CD4-positive, CD25-positive, alpha-beta regulatory T cell (primary cell): ENCODE measurements at regions not wholly inside any gene's neighbourhood (a gene's known extent, or its start where the extent isn't known, plus 50 kb on each side); places are given as distances from the start of the nearest gene placed in this dataset.
"Not testable (repeated sequence)": the region's sequence is repeated elsewhere in the genome, so short reads cannot be mapped to it uniquely, and the experiment has no call there.

Source experiments
- ATAC-seq, 2 donors: fragments of 150-1000 bp; cut with Tn5 transposase; one replicate each; pipeline ENCODE4 v1.10.0; 2021; ENCODE audit warnings: low read depth in 2 of 2, moderate number of reproducible peaks in 2 of 2, moderate library complexity in 1 of 2
- DNase-seq, 3 donors: peaks; one replicate each; pipeline versions ENCODE4 v3.0.0 to v3.0.0-alpha.2; 2012 to 2022; ENCODE audit warnings: mixed read lengths in 1 of 3
- H3K27ac ChIP-seq: one replicate; pipeline ENCODE4 v1.7.0; 2013; ENCODE audit warnings: mild to moderate bottlenecking, low read length; ENCODE audit not compliant: insufficient read depth, poor library complexity, severe bottlenecking
- H3K27me3 ChIP-seq: one replicate; pipeline ENCODE4 v1.7.0; 2013; ENCODE audit warnings: low read length; ENCODE audit not compliant: control insufficient read depth, insufficient read depth
- H3K36me3 ChIP-seq: one replicate; pipeline ENCODE4 v1.7.0; 2013; ENCODE audit warnings: mild to moderate bottlenecking, low read length, moderate library complexity; ENCODE audit not compliant: control insufficient read depth, insufficient read depth
- H3K4me1 ChIP-seq: 2 replicates; pipeline ENCODE4 v1.7.0; 2013; ENCODE audit warnings: mild to moderate bottlenecking, low read length; ENCODE audit not compliant: insufficient read depth, control insufficient read depth, poor library complexity, severe bottlenecking
- H3K4me3 ChIP-seq: one replicate; pipeline ENCODE4 v1.7.0; 2013; ENCODE audit warnings: low read depth, mild to moderate bottlenecking, low read length, moderate library complexity
- H3K9me3 ChIP-seq, 2 experiments: 1 replicate in 1 of 2; 2 replicates in 1 of 2; pipeline ENCODE4 v1.7.0; 2013; ENCODE audit warnings: low read length in 2 of 2, mild to moderate bottlenecking in 1 of 2, moderate library complexity in 1 of 2; ENCODE audit not compliant: control insufficient read depth in 2 of 2
- H3K27ac Mint-ChIP-seq, 3 donors: one replicate each; pipeline ENCODE4 v1.8.0; 2020 to 2022; ENCODE audit warnings: mild to moderate bottlenecking in 3 of 3, mixed read lengths in 3 of 3, moderate library complexity in 2 of 3
- H3K27me3 Mint-ChIP-seq: one replicate; pipeline ENCODE4 v1.8.0; 2022; ENCODE audit warnings: mild to moderate bottlenecking, mixed read lengths
- H3K36me3 Mint-ChIP-seq: one replicate; pipeline ENCODE4 v1.8.0; 2020; ENCODE audit warnings: mixed read lengths
- H3K4me1 Mint-ChIP-seq, 4 donors: one replicate each; pipeline ENCODE4 v1.8.0; 2020 to 2022; ENCODE audit warnings: mixed read lengths in 4 of 4, mild to moderate bottlenecking in 1 of 4
- H3K4me3 Mint-ChIP-seq, 4 donors: one replicate each; pipeline ENCODE4 v1.8.0; 2020 to 2022; ENCODE audit warnings: mild to moderate bottlenecking in 4 of 4, mixed read lengths in 4 of 4, moderate library complexity in 3 of 4
- H3K9me3 Mint-ChIP-seq, 7 donors: one replicate each; pipeline ENCODE4 v1.8.0; 2020 to 2022; ENCODE audit warnings: mixed read lengths in 7 of 7, mild to moderate bottlenecking in 3 of 7, moderate library complexity in 2 of 7

DNA sequence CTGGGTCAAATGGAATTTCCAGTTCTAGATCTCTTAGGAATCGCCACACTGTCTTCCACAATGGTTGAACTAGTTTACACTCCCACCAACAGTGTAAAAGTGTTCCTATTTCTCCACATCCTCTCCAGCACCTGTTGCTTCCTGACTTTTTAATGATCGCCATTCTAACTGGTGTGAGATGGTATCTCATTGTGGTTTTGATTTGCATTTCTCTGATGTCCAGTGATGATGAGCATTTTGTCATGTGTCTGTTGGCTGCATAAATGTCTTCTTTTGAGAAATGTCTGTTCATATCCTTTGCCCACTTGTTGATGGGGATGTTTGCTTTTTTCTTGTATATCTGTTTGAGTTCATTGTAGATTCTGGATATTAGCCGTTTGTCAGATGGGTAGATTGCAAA, 145.2 kb upstream of the CNKSR2 start:
- not testable (repeated sequence) for H3K27ac ChIP-seq, H3K27me3 ChIP-seq, H3K36me3 Mint-ChIP-seq, H3K4me1 Mint-ChIP-seq, H3K4me3 ChIP-seq, H3K4me1 ChIP-seq, H3K27me3 Mint-ChIP-seq, ATAC-seq, H3K27ac Mint-ChIP-seq, H3K9me3 ChIP-seq, H3K4me3 Mint-ChIP-seq, H3K36me3 ChIP-seq, DNase-seq
- peaks cover 0 to 15% (median 2%) of the 10 kb centered on the region in 7 donors for H3K9me3 Mint-ChIP-seq

- Histone ChIP-seq H3K4me3 (no peak overlapping the region), H3K36me3 (no peaks in the 10 kb centered on the region), H3K9me3 (no peaks in the 10 kb centered on the region), H3K27ac (no peak overlapping the region), H3K27me3 (no peaks in the 10 kb centered on the region), H3K4me1 (no peaks in the 10 kb centered on the region)
- H3K36me3 Mint-ChIP-seq: no peaks in the 10 kb centered on the region
- no peak for ATAC-seq
- peaks cover 0 to 9% (median 0%) of the 10 kb centered on the region in 7 donors for H3K9me3 Mint-ChIP-seq
- no peak overlapping the region for H3K4me3 Mint-ChIP-seq
- H3K27ac Mint-ChIP-seq: no peak overlapping the region
- DNase-seq: no peak
- H3K27me3 Mint-ChIP-seq: no peaks in the 10 kb centered on the region
- no peaks in the 10 kb centered on the region for H3K4me1 Mint-ChIP-seq
These were observed 119.1 kb upstream of the CNKSR2 start for GRCh38 chrX:21255032-21255618.

DNA sequence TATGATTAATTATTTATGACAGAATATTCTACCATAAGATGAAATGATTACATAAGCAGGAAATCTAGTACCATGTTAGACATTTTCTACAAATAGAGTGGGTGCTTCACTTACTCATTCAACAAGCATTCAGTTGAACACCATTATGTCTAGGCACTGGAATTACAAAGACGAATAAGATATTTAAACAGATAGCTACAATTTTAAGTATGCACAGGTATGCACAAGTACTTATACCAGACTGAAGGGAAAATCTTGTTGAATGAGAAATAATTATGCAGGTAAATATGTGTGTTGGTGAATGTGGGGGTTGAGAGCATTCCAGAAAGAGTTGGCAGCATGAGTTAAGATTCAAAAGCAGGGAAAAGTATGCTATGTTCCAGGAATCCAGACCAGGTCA, 107.3 kb upstream of the CNKSR2 start:
- H3K36me3 Mint-ChIP-seq: no peaks in the 10 kb centered on the region
- H3K9me3 ChIP-seq: peaks cover 0 to 3% of the 10 kb centered on the region in 2 experiments
- H3K4me1 Mint-ChIP-seq: no peaks in the 10 kb centered on the region
- H3K27ac ChIP-seq: no peak overlapping the region
- H3K4me1 ChIP-seq: no peaks in the 10 kb centered on the region
- H3K4me3 ChIP-seq: no peak overlapping the region
- H3K36me3 ChIP-seq: no peaks in the 10 kb centered on the region
- DNase-seq (no peak), ATAC-seq (no peak)
- peaks cover 0 to 17% (median 5%) of the 10 kb centered on the region in 7 donors for H3K9me3 Mint-ChIP-seq
- no peak overlapping the region for H3K27ac Mint-ChIP-seq
- H3K27me3 ChIP-seq: no peaks in the 10 kb centered on the region
- no peaks in the 10 kb centered on the region for H3K27me3 Mint-ChIP-seq
- no peak overlapping the region for H3K4me3 Mint-ChIP-seq

DNA sequence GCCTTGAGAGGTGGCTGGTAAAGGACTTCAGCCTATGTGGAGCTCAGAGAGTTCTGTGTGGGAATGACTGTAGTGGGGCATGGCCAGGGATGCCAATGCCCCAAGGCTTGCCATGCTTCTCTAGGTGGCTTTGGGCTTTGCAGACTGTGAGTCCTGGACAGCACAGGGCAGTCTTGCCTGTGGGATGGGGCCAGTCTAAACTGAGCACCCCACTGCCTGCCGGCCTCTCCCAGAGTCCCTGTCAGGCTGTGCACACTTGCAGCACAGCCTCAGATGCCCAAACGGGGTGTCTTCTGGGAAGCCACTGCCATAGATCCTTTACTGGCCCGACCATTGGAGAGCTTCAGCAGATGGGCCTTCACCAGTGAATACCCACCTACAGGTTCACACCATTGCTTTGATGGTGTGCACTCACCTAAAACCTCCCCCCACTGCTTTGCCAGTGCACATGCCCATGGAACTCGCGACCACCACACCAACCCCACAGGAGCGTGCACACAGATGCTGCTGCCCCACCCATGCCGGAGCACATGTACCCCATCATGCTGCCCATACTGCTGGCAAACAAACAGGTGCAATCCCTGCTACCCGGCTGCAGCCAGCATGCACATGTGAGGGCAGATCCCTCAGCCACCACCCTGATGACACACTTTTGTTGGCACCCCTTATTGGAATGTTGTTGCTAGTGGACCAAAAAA, 97.3 kb upstream of the CNKSR2 start:
- Histone ChIP-seq H3K4me1 (no peaks in the 10 kb centered on the region), H3K36me3 (no peaks in the 10 kb centered on the region), H3K4me3 (no peak overlapping the region), H3K27me3 (no peaks in the 10 kb centered on the region), H3K27ac (no peak overlapping the region), H3K9me3 (peaks cover 0 to 2% of the 10 kb centered on the region in 2 experiments)
- no peak for DNase-seq
- no peaks in the 10 kb centered on the region for H3K36me3 Mint-ChIP-seq
- no peak for ATAC-seq
- no peaks in the 10 kb centered on the region for H3K4me1 Mint-ChIP-seq
- no peak overlapping the region for H3K27ac Mint-ChIP-seq
- H3K9me3 Mint-ChIP-seq: peaks cover 0 to 13% (median 2%) of the 10 kb centered on the region in 7 donors
- H3K4me3 Mint-ChIP-seq: no peak overlapping the region
- H3K27me3 Mint-ChIP-seq: no peaks in the 10 kb centered on the region

- no peak overlapping the region for H3K27ac Mint-ChIP-seq
These were observed 85.0 kb upstream of the CNKSR2 start for GRCh38 chrX:21289232-21289631.

GRCh38 chrX:21295246-21295820, 78.9 kb upstream of the CNKSR2 start:
- no peaks in the 10 kb centered on the region for H3K9me3 ChIP-seq
- no peak for ATAC-seq
- DNase-seq: no peak
- H3K27me3 ChIP-seq: no peaks in the 10 kb centered on the region
- H3K4me3 ChIP-seq: no peak overlapping the region
- H3K36me3 ChIP-seq: no peaks in the 10 kb centered on the region
- no peaks in the 10 kb centered on the region for H3K4me1 ChIP-seq
- Mint-ChIP-seq H3K36me3 (no peaks in the 10 kb centered on the region), H3K4me3 (no peak overlapping the region), H3K27ac (no peak overlapping the region), H3K4me1 (no peaks in the 10 kb centered on the region), H3K9me3 (peaks cover 0 to 3% (median 0%) of the 10 kb centered on the region in 7 donors), H3K27me3 (peaks cover 5% of the 10 kb centered on the region)
- no peak overlapping the region for H3K27ac ChIP-seq

More at GRCh38 chrX:21289232-21289631, 85.0 kb upstream of the CNKSR2 start:
- H3K4me3 ChIP-seq: no peak overlapping the region
- Mint-ChIP-seq H3K4me3 (no peak overlapping the region), H3K4me1 (no peaks in the 10 kb centered on the region), H3K27me3 (peaks cover 9% of the 10 kb centered on the region), H3K36me3 (no peaks in the 10 kb centered on the region), H3K9me3 (peaks cover 0 to 8% (median 0%) of the 10 kb centered on the region in 7 donors)
- H3K9me3 ChIP-seq: no peaks in the 10 kb centered on the region
- no peak for ATAC-seq
- no peak for DNase-seq
- H3K4me1 ChIP-seq: no peaks in the 10 kb centered on the region
- H3K27me3 ChIP-seq: no peaks in the 10 kb centered on the region
- H3K36me3 ChIP-seq: no peaks in the 10 kb centered on the region
- H3K27ac ChIP-seq: no peak overlapping the region

DNA sequence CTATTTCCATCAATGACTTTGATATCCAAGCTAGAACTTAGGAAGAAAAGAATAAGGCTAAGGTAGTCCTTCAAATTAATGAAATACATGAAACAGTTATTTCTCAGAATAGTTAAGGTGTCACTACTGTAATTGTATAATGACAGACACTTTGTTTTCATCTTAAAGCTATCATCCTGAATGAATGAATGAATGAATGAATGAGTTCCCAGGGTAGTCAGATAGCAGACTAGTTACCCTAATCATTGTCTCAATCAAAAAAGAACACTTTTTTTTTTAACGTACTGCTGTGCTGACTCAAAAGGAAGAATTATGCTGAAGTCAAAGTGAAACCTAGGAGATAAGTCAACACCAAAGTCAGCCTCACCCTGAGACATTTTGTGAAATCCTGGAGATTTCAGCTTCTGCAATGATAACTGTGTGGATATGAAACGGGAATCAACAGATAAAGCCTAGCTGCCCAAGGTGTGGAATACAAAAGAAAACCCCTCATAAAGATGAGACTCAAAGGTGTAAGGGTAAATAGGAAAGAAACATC, 68.3 kb upstream of the CNKSR2 start:
- Histone ChIP-seq H3K4me1 (no peaks in the 10 kb centered on the region), H3K27ac (no peak overlapping the region), H3K9me3 (no peaks in the 10 kb centered on the region), H3K4me3 (peak overlapping the region; percentile 35), H3K27me3 (no peaks in the 10 kb centered on the region), H3K36me3 (no peaks in the 10 kb centered on the region)
- no peak for ATAC-seq
- H3K4me1 Mint-ChIP-seq: peaks cover 7 to 10% (median 8%) of the 10 kb centered on the region in 4 donors
- no peak overlapping the region for H3K27ac Mint-ChIP-seq
- no peak overlapping the region for H3K4me3 Mint-ChIP-seq
- peaks cover 0 to 2% (median 0%) of the 10 kb centered on the region in 7 donors for H3K9me3 Mint-ChIP-seq
- DNase-seq: peak in 1 of 3 donors; percentile 18
- H3K27me3 Mint-ChIP-seq: no peaks in the 10 kb centered on the region
- H3K36me3 Mint-ChIP-seq: no peaks in the 10 kb centered on the region
